ENCODE measurements at regions not wholly inside any gene's neighbourhood (a gene's known extent, or its start where the extent isn't known, plus 50 kb on each side); places are given as distances from the start of the nearest gene placed in this dataset.

- H3K4me3 ChIP-seq (ENCODE audit: low read depth, low read length): no peak overlapping the region
- no peak for DNase-seq (ENCODE audit: low read depth)
These were observed 458.6 kb upstream of the DCC start for GRCh38 chr18:51881394-51881793.

DNA sequence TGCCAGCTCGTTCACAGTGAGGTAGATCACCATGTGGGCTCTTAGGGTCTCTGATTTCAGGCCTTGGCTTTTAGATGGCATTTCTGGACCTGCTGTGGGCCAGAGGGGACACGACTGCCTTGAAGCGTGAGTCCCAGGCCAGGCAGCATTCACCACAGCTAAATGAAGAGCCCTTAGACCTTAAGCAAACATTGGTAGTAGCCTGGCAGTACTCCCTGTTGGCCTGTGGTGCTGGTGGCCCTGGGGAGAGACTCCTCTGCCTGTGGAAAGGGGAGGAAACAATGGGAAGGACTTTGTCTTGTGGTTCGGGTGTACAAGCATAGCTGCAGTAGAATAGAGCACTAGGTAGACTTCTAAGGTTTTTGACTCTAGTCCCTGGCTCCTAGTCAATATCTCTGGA is 456.0 kb upstream of the DCC start:
- no peak overlapping the region for H3K4me3 ChIP-seq (ENCODE audit: low read depth, low read length)
- no peak for DNase-seq (ENCODE audit: low read depth)
- no peak for TF ChIP-seq CTCF (IDR thresholded peaks at IDR 0.05; ENCODE audit: insufficient read depth, low read depth, low read length, missing control alignments)

More at GRCh38 chr18:51881394-51881793, 458.6 kb upstream of the DCC start:
- TF ChIP-seq CTCF (IDR thresholded peaks at IDR 0.05; ENCODE audit: insufficient read depth, low read depth, low read length, missing control alignments): no peak

- no peak overlapping the region for H3K4me3 ChIP-seq (ENCODE audit: low read depth, low read length)
- TF ChIP-seq CTCF (IDR thresholded peaks at IDR 0.05; ENCODE audit: insufficient read depth, low read depth, low read length, missing control alignments): no peak
- no peak for DNase-seq (ENCODE audit: low read depth)
These were observed 449.2 kb upstream of the DCC start for GRCh38 chr18:51890762-51891161.

GRCh38 chr18:51891876-51892275 is 448.1 kb upstream of the DCC start:
- no peak for TF ChIP-seq CTCF (IDR thresholded peaks at IDR 0.05; ENCODE audit: insufficient read depth, low read depth, low read length, missing control alignments)
- DNase-seq (ENCODE audit: low read depth): no peak
- H3K4me3 ChIP-seq (ENCODE audit: low read depth, low read length): no peak overlapping the region

DNA sequence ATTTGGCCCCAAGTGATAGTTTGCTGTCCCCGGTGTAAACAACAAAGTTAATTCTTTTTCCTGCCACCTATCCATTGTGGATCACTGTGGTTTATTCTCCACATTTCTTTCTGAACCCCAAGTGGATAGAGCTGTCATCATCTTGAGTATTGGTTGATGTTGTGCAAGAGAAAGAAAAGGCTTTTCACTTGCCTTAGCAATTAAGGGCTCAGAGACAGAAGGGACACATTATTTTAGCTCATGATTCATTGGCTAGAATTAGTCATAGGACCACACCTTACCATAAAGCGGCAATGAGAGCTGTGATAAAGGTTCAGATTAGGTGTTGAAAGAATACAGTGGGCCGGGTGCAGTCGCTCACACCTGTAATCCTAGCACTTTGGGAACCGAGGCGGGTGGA is 442.1 kb upstream of the DCC start:
- DNase-seq (ENCODE audit: low read depth): no peak
- no peak for TF ChIP-seq CTCF (IDR thresholded peaks at IDR 0.05; ENCODE audit: insufficient read depth, low read depth, low read length, missing control alignments)
- no peak overlapping the region for H3K4me3 ChIP-seq (ENCODE audit: low read depth, low read length)

GRCh38 chr18:51907687-51908597 is 432.1 kb upstream of the DCC start:
- no peak overlapping the region for H3K4me3 ChIP-seq (ENCODE audit: low read depth, low read length)
- no peak for TF ChIP-seq CTCF (IDR thresholded peaks at IDR 0.05; ENCODE audit: insufficient read depth, low read depth, low read length, missing control alignments)

DNA sequence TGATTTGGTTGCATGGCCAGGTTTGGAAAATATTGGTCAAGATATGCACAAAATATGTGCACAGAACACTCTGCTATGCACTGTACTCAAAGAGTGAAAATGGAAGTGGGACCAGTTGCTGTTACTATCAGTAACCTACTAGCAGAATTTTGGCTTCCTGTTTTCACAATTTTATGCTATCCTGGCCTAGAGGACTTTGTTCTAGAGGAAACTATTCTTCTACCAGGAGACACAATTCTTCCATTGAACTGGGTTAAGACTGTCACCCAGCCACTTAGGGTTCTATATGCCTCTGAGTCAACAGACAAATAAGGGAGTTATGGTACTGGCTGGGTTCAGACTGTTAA is 431.4 kb upstream of the DCC start:
- no peak overlapping the region for H3K4me3 ChIP-seq (ENCODE audit: low read depth, low read length)
- no peak for DNase-seq (ENCODE audit: low read depth)
- TF ChIP-seq CTCF (IDR thresholded peaks at IDR 0.05; ENCODE audit: insufficient read depth, low read depth, low read length, missing control alignments): no peak

More at GRCh38 chr18:51907687-51908597, 432.1 kb upstream of the DCC start:
- no peak for DNase-seq (ENCODE audit: low read depth)

Measured in GM12865 (cell line).